NT2/D1 (cell line): ENCODE measurements at regions not wholly inside any gene's neighbourhood (a gene's known extent, or its start where the extent isn't known, plus 50 kb on each side); places are given as distances from the start of the nearest gene placed in this dataset.

Experiments
- SUZ12 ChIP-seq: IDR thresholded peaks from 2 replicates; pipeline ENCODE4 v1.6.1; 2011; ENCODE audit not compliant: insufficient read length, insufficient read depth; ENCODE audit errors: extremely low read depth
- YY1 ChIP-seq: IDR thresholded peaks from 2 replicates; pipeline ENCODE4 v1.6.1; 2011; ENCODE audit not compliant: insufficient read length, insufficient read depth

DNA sequence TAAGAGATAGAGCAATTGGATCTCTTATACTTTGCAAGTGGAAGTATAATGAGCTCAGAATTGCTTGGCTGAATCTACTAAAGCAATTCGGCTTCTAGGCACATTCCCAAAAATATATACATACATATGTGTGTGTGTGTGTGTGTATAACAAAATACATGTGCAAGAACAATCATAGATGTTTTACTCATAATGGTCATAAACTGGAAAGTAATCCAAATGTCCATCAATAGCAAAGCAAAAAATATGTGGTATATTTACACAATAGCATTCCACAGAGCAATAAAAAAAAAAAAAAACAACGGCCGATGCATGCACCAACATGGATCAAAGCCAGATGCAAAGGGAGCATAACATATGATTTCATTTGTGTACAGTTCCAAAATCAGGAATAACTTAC is 707.9 kb downstream of the RFPL4B start:
- TF ChIP-seq YY1: no peak
- no peak for TF ChIP-seq SUZ12
